Mesothelial cell of epicardium (in vitro differentiated cells): ENCODE measurements at regions not wholly inside any gene's neighbourhood (a gene's known extent, or its start where the extent isn't known, plus 50 kb on each side); places are given as distances from the start of the nearest gene placed in this dataset.
"Not testable (repeated sequence)": the region's sequence is repeated elsewhere in the genome, so short reads cannot be mapped to it uniquely, and the experiment has no call there.

Experiments
- DNase-seq, 2 experiments: peaks; one replicate each; pipeline ENCODE4 v3.0.0; 2021; ENCODE audit warnings: low spot score in 2 of 2; ENCODE audit not compliant: unreplicated experiment in 2 of 2
- H3K27ac Mint-ChIP-seq: 2 replicates; pipeline ENCODE4 v1.8.0; 2021; ENCODE audit warnings: mixed read lengths
- H3K27me3 Mint-ChIP-seq: 2 replicates; pipeline ENCODE4 v1.8.0; 2021; ENCODE audit warnings: low read depth, mixed read lengths
- H3K36me3 Mint-ChIP-seq: 2 replicates; pipeline ENCODE4 v1.8.0; 2021; ENCODE audit warnings: mixed read lengths
- H3K4me1 Mint-ChIP-seq: 2 replicates; pipeline ENCODE4 v1.8.0; 2021; ENCODE audit warnings: mixed read lengths
- H3K4me3 Mint-ChIP-seq: 2 replicates; pipeline ENCODE4 v1.8.0; 2021; ENCODE audit warnings: mild to moderate bottlenecking, moderate library complexity, mixed read lengths
- H3K9me3 Mint-ChIP-seq: 2 replicates; pipeline ENCODE4 v1.8.0; 2021; ENCODE audit warnings: mixed read lengths
- TF ChIP-seq, protein P1 (sequence below): fragments of 200-600 bp; sonication (generic); IDR thresholded peaks from one replicate; pipeline ENCODE4 v1.5.0; 2021; ENCODE audit warnings: antibody characterized with exemption; ENCODE audit not compliant: unreplicated experiment

DNA sequence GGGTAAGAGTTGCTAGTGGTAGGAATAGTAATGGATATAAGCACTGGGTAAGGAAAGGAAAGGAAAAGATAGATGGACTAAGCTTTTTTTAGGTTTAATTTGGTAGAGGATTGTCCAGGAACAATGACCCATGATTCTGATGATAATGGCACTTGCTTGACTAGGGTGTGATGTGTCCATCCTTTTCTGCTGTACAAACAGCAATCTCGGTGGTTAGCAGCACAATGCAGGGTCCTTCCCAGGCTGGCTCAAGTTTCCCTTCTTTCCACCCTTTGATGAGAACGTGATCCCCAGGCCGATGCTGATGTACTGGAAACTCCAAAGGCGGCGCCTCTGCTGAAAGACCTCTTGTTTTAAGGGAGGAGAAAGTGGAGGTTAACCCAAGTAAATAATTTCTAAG is 105.3 kb downstream of the TMEM167A start:
- no peaks in the 10 kb centered on the region for H3K4me1 Mint-ChIP-seq
- TF ChIP-seq, protein P1, sequence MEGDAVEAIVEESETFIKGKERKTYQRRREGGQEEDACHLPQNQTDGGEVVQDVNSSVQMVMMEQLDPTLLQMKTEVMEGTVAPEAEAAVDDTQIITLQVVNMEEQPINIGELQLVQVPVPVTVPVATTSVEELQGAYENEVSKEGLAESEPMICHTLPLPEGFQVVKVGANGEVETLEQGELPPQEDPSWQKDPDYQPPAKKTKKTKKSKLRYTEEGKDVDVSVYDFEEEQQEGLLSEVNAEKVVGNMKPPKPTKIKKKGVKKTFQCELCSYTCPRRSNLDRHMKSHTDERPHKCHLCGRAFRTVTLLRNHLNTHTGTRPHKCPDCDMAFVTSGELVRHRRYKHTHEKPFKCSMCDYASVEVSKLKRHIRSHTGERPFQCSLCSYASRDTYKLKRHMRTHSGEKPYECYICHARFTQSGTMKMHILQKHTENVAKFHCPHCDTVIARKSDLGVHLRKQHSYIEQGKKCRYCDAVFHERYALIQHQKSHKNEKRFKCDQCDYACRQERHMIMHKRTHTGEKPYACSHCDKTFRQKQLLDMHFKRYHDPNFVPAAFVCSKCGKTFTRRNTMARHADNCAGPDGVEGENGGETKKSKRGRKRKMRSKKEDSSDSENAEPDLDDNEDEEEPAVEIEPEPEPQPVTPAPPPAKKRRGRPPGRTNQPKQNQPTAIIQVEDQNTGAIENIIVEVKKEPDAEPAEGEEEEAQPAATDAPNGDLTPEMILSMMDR, result no peak
- no peak overlapping the region for H3K27ac Mint-ChIP-seq
- H3K36me3 Mint-ChIP-seq, result peaks cover 12% of the 10 kb centered on the region
- peaks cover 25% of the 10 kb centered on the region for H3K9me3 Mint-ChIP-seq
- H3K4me3 Mint-ChIP-seq, result no peak overlapping the region
- H3K27me3 Mint-ChIP-seq, result no peaks in the 10 kb centered on the region
- DNase-seq, result no peak

DNA sequence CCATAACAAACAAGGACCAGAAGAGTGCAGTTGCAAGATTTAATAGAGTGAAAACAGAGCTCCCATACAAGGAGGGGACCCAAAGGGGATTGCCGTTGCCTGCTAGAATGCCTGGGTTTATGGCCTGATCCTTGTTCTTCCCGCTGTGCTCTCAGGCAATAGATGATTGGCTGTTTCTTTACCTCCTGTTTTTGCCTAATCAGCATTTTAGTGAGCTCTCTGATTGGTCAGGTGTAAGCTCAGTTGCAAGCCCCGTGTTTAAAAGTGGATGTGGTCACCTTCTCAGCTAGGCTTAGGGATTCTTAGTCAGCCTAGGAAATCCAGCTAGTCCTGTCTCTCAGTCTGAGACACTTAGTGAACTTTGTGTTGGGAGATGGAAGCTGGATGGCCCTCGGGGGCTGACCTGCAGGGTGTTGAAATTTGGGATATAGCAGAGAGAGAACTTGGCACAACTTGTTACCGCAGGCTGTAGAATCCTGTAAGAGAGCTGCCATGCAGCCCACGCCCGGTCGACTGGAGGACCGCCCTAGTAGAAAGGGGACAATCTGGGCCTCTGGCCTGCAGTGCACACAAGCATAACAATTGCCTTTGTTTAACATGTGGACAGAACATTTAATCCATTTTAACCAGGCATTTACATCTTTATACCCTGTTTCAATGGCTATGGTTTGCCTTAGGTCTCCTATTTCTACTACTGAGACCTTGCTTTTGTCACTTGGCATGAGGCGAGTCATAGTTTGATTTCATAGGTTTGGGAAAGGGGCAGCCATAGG is 106.0 kb downstream of the TMEM167A start:
- Mint-ChIP-seq H3K9me3 (peaks cover 22% of the 10 kb centered on the region), H3K36me3 (peaks cover 12% of the 10 kb centered on the region)
- not testable (repeated sequence) for H3K4me3 Mint-ChIP-seq, H3K27ac Mint-ChIP-seq, H3K4me1 Mint-ChIP-seq, H3K27me3 Mint-ChIP-seq, DNase-seq

DNA sequence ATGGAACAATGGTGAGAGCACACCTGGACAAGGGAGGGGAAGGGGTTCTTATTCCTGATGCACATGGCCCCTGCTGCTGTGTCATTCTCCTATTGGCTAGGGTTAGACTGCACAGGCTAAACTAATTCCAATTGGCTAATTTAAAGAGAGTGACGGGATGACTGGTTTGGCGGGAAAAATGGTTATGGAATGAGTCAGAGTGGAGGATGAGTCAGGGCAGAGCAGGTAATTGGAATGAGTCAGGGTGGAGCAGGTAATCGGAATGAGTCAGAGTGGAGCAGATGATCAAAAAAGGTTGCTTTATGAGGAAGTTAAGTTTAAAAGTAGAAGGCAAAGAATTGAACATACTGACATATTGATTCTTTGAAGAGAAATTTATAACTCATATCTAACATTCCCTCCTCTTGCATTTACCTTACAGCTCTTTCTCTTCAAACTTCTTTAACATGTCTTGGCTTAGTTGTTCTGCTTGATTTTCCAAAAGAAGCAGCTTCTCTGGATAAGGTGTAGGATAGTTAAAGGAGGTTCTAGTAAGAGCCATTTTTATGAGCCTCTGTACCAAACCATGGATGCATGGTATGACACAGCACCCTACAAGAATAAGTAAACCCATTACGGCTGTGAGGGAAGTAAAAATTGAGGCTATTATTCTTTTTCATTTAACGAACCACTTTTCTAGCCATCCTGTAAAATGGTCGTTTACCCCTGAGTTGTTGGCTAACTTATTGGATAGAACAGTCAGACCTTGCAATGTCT is 107.8 kb downstream of the TMEM167A start:
- not testable (repeated sequence) for H3K27me3 Mint-ChIP-seq, H3K27ac Mint-ChIP-seq, DNase-seq, H3K36me3 Mint-ChIP-seq, H3K9me3 Mint-ChIP-seq, H3K4me3 Mint-ChIP-seq, H3K4me1 Mint-ChIP-seq

DNA sequence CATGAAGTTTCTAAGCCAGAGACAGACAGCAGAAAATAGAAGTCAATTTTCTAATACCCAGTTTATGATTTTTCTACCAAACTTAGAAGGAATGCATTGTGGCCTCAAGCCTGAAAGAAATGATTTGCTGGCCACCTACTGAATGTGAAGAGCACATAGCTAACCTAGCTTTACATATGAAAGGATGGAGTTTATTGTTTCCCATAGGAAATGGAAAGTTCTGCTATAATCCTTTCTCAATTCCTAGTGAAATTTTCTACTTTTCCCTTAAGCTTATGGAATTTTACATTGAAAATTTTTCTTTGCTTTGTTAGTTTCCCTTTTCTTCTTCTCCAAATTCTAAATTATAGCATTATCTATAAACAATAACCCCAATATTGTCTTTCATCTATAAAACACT is 110.1 kb downstream of the TMEM167A start:
- peaks cover 9% of the 10 kb centered on the region for H3K4me1 Mint-ChIP-seq
- no peaks in the 10 kb centered on the region for H3K27me3 Mint-ChIP-seq
- H3K27ac Mint-ChIP-seq, result no peak overlapping the region
- TF ChIP-seq, protein P1, result no peak
- no peak for DNase-seq
- no peak overlapping the region for H3K4me3 Mint-ChIP-seq
- no peaks in the 10 kb centered on the region for H3K36me3 Mint-ChIP-seq
- peaks cover 4% of the 10 kb centered on the region for H3K9me3 Mint-ChIP-seq

DNA sequence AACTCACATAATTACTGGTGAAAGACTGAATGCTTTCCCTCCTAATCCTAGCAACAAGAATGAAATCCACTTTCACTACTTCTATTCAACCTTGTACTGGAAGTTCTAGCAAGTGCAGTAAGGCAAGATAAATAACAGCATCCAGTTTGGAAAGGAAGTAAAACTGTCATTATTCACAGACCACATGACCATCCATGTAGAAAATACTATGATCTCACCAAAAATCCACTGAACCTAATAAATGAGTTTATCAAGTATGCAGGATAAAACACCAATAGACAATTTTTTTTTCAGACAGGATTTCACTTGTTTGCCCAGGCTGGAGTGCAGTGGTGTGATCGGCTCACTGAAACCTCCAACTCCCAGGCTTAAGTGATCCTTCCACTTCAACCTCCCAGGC is 117.7 kb downstream of the TMEM167A start:
- peaks cover 9% of the 10 kb centered on the region for H3K4me1 Mint-ChIP-seq
- peaks cover 27% of the 10 kb centered on the region for H3K9me3 Mint-ChIP-seq
- no peaks in the 10 kb centered on the region for H3K27me3 Mint-ChIP-seq
- TF ChIP-seq, protein P1, result no peak
- H3K4me3 Mint-ChIP-seq, result no peak overlapping the region
- peaks cover 22% of the 10 kb centered on the region for H3K36me3 Mint-ChIP-seq
- H3K27ac Mint-ChIP-seq, result no peak overlapping the region
- no peak for DNase-seq

DNA sequence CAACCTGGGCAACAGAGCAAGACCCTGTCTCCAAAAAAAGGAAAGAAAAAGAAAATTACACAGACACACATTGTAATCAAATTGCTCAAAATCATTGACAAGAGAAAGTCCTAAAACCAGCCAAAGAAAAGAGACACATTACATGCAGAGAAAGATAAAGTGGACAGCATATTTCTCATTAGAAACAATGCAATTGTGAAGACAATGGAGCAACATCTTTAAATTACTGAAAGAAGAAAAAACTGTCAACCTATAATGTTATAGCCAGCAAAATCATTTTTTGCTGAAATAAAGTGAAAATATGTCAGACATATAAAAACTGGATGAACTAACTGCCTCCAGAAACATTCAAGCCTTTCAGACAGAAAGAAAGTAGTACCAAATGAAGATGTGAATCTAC is 120.6 kb downstream of the TMEM167A start:
- no peak for DNase-seq
- TF ChIP-seq, protein P1, result no peak
- no peak overlapping the region for H3K4me3 Mint-ChIP-seq
- H3K27me3 Mint-ChIP-seq, result no peaks in the 10 kb centered on the region
- peaks cover 22% of the 10 kb centered on the region for H3K36me3 Mint-ChIP-seq
- no peaks in the 10 kb centered on the region for H3K4me1 Mint-ChIP-seq
- peaks cover 27% of the 10 kb centered on the region for H3K9me3 Mint-ChIP-seq
- no peak overlapping the region for H3K27ac Mint-ChIP-seq
